ENCODE measurements at regions not wholly inside any gene's neighbourhood (a gene's known extent, or its start where the extent isn't known, plus 50 kb on each side); places are given as distances from the start of the nearest gene placed in this dataset.

DNA sequence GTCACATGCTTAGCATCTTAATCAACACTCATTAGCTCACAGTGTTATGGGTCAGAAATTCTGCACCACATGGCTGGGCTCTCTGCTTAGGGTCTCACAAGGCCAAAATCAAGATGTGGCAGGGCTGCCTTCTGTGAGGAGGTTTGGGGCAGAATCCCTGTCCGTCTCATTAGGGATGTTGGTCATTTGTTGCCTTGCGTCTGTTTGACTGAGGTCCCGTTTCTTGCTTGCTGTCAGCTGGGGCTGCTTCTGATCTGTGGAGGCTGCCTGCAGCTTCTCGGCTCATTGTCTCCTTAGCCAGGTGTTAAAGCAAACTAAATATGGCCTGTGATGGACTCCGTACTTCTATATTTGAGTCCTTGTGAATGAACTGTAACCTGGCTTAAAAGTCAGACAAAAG, 146.5 kb downstream of the NDUFA10 start:
- TF ChIP-seq GATA3 (IDR thresholded peaks at IDR 0.05; ENCODE audit: low read depth, low read length) = no peak
- no peak for TF ChIP-seq GATA2 (IDR thresholded peaks at IDR 0.05; ENCODE audit: low read depth, low read length)

DNA sequence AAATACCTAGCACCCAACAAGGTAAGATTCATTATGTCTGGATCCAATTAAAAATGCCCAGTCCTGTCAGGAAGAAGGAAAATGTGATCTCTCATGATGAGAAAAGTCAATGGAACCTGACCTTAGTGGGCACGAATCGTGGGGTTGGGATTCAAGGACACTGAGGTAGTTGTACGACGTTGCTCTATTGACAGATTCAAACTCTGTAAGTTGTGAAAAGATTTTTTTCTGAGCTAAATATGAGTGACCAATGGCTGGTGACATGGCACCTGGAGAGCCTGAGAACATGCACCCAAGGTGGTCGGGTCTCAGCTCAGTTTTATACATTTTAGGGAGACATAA, 148.2 kb downstream of the NDUFA10 start:
- TF ChIP-seq GATA3 (IDR thresholded peaks at IDR 0.05; ENCODE audit: low read depth, low read length) (no peak), GATA2 (IDR thresholded peaks at IDR 0.05; ENCODE audit: low read depth, low read length) (no peak)

DNA sequence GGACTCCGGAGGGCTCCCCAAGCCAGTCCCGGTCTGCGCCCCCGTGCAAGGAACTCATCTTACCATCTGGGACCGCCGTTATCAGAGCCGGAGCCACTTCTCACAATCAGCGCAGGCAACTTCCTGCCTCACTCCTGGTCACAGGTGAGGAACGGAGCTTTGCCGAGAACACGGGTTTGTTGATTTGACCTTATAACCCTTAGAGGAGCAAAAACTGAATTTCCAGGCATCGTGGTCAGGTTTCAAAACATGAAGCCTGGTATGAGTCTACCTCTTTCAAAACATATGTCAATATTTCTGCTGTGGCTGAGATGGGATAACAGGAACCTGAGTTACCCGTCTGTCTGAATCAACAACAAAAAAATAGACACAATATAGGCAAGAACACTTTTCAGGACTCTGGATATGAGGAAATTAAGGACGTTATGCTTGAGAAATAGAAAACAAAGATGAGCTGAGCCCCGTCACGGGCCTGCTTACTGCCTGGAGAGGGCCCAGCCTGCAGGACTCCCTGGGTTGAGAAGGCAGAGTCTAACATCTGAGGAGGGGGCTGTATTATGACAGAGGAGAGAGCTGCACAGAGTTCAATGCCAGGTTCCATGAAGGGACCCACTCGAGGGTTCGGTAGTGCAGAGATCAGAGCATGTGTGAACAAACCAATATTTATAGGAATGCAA, 148.7 kb downstream of the NDUFA10 start:
- TF ChIP-seq GATA2 (IDR thresholded peaks at IDR 0.05; ENCODE audit: low read depth, low read length) = no peak
- no peak for TF ChIP-seq GATA3 (IDR thresholded peaks at IDR 0.05; ENCODE audit: low read depth, low read length)

DNA sequence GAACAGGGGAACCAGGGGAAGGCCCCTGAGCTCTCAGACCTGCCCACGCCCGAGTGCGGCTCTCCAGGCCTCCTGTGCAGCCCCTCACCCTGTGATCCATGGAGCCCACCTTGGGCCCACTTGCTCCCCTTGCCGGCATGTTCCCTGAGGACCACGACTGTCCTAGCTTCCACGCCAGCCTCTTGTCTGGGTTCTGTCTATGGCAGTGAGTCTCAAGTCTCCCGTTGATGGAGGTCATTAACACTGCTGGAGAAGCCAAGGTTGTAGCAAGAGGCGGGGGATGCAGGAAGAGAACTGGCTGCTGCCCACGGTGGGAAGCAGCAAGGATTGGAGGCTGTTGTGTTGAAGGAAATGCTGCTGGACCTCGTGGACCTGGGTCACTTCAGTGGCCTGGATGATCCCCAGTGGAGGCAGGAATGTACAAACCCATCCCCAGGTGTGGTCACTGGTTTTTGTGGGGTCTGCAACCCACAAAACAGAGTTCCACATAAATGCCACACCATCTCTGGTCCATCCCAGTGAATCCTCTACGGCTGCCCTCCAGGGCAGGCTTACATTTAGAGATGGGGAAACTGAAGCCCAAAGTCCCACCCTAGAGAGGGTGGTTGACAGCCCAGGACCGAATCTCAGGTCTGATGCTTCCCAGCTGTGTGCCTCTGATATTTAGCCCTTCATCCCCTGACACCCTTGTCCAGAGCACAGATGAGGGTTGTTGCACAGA, 150.3 kb downstream of the NDUFA10 start:
- TF ChIP-seq GATA2 (IDR thresholded peaks at IDR 0.05; ENCODE audit: low read depth, low read length) = no peak
- no peak for TF ChIP-seq GATA3 (IDR thresholded peaks at IDR 0.05; ENCODE audit: low read depth, low read length)

DNA sequence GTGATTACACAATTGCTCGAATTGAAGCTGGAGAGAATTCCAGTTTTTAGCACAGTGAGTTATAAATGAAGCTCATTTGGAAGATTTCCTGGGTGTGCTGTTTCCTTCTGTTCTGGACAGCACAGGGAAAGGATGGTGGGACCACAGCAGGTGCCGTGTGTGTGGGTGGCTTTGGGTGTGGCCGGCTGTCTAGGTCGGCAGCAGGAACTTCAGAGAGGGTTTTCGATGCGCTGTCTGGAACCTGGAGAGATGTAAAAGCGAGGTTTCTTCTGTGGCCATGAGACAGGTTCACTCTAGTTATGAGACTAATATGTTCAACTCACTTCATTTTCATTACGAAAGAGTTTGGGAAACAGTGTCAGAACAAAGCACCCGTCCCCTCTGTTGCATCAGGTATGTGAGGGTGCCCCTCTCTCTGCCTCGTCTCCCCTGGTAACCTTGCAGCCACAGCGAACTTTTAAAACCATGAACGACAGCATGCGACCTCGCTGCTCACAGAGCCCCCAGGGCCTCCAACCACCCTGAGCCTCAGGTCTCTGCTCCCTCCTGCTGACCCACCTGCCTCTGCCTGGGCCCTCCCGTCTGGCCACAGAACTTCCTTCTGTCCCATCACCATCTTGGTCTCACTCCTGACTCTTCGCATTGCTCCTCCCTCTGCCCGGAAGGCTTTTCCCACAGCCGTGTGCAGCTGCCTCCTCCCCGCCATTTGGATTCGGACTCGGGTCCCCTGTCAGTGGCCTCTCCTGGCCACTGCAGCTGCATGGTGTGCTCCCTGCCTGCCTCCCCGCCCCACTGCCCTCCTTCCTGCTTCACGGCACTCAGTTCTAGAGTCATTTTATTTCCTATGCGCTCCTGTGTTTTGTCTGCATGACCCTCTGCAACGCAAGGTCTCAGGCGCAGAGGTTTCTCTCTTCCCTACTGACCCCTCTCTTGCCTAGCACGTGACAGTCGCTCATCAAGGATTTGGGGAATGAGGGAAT, 151.2 kb downstream of the NDUFA10 start:
- no peak for TF ChIP-seq GATA3 (IDR thresholded peaks at IDR 0.05; ENCODE audit: low read depth, low read length)
- TF ChIP-seq GATA2 (IDR thresholded peaks at IDR 0.05; ENCODE audit: low read depth, low read length) = no peak

DNA sequence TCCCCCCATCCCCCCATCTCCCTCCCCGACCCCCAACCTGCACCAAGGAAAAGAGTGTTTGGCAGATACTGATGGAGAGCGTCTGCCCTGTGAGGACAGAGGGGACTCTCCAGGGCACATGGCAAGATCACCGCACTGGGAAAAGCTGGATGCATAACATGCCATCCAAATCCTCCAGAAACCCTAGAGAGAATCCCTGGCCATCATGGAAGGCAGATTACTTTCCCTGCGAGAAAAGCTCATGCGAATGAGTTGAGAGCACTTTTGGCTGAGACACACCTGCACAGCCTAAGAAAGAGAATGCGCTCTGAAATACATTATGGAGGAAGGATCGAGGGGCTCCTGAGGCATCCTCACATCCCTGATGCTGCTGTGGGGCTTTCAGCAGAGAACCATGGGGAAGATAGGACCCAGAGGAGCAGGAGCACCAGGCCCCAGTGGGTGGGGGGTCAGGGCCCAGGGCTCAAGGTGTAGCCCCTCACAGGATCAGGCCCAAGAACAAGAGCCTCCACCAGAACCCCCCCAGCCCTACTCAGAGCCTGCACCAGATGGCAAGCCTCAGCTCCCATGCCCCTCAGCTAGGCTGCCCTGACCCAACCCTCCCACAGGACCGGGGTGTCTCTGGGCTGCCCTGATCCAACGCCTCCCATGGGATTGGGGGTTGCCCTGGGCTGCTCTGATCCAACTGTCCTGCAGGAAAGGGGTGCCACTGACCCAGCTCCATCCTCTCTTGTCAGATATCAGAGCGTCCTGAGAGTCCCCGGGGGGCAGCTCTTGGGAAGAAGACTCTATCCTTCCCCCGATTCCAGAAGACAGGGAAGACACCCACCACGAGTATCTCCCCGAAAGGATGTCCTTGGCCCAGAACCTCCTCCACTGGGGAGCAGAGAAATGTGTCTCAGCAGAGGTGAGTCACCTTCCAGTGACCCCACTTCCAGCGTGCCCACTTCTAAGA, 153.4 kb downstream of the NDUFA10 start:
- TF ChIP-seq GATA2 (IDR thresholded peaks at IDR 0.05; ENCODE audit: low read depth, low read length) = no peak
- no peak for TF ChIP-seq GATA3 (IDR thresholded peaks at IDR 0.05; ENCODE audit: low read depth, low read length)

DNA sequence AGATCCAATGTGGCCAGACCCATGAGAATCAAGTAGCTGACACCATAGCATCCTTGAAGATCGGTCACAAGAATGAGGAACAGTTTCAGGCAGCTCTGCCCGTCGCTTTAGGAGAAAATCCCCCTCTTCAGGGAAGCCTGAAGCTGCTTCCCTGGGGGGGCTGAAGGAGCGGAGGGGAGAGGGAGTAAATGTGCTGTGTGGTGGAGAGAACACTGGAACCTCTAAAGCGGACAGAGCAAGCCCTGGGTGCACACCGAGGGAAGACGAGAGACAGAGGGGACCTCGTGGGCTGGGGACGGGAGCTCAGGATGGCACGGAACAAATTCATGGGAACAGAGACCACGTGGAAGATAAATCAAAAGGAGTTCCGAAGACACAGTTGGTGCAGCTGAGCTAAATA, 154.3 kb downstream of the NDUFA10 start:
- TF ChIP-seq GATA2 (IDR thresholded peaks at IDR 0.05; ENCODE audit: low read depth, low read length) (no peak), GATA3 (IDR thresholded peaks at IDR 0.05; ENCODE audit: low read depth, low read length) (no peak)

DNA sequence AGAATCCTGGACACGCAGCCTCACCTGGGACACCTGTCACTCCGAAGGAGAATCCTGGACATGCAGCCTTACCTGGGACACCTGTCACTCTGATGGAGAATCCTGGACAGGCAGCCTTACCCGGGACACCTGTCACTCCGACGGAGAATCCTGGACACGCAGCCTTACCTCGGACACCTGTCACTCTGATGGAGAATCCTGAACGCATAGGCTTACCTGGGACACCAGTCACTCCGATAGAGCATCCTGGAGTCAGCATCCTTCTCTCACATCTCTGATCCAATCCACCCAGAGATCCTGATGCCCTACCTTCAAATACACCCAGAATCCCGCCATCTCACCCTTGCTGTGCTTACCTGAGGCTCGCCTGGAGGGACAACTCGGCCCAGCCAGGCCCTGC, 154.9 kb downstream of the NDUFA10 start:
- TF ChIP-seq GATA3 (IDR thresholded peaks at IDR 0.05; ENCODE audit: low read depth, low read length) (no peak), GATA2 (IDR thresholded peaks at IDR 0.05; ENCODE audit: low read depth, low read length) (no peak)

DNA sequence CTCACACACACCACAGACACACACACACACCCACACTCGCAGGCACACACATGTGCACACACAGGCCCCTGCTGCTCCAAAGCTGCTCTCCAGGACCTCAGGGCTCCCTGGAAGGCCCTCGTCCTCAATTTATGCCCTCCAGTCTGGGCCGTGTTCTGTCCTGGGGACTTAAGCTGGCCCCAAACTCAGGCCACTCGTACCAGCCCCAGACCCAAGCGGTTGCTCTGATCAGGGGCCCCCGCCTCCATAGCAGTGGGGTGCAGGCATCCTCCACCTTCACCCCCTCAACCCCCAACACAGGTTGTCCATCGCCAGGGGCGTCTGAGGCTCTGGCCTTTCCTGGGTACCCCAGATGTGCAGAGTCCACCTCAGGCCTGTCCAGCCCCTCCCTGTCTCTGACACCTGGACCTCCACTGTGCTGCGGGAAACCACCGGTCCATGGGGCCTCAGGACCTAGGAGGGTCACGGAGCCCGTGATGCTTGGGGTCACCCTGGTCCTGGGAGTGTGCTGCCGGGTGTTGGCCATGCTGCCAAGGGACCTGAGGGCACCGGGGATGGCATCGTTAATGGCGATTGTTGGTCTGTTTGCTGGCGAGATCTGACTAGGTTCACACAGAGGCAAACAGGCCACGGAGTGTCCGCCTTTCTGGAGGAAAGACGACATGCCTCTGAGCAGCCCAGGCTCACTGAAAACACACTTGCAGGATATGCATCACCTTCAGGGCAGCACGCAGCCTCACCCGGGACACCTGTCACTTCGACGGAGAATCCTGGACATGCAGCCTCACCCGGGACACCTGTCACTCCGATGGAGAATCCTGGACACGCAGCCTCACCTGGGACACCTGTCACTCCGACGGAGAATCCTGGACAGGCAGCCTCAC, 155.6 kb downstream of the NDUFA10 start:
- TF ChIP-seq GATA2 (IDR thresholded peaks at IDR 0.05; ENCODE audit: low read depth, low read length) = no peak
- no peak for TF ChIP-seq GATA3 (IDR thresholded peaks at IDR 0.05; ENCODE audit: low read depth, low read length)

DNA sequence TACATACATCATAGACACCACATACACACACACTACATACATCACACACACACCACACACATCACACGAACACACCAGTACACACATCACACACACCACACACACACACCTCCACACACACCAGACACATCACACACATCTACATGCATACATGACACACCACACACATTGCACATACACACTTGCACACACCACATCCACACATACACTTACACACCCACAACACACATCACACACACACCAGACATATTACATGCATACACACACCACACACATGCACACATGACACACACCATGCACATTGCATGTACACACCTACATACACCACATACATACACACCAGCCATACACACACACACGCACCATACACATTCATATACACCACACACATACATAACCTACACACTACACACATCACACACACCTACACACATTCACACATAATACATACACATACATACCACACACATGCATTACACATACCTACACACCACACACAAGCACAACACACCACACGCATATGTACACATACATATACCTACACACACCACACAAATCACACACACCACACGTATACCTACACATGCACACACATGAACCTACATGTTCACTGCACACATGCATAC, 156.5 kb downstream of the NDUFA10 start:
- TF ChIP-seq GATA3 (IDR thresholded peaks at IDR 0.05; ENCODE audit: low read depth, low read length) (no peak), GATA2 (IDR thresholded peaks at IDR 0.05; ENCODE audit: low read depth, low read length) (no peak)

DNA sequence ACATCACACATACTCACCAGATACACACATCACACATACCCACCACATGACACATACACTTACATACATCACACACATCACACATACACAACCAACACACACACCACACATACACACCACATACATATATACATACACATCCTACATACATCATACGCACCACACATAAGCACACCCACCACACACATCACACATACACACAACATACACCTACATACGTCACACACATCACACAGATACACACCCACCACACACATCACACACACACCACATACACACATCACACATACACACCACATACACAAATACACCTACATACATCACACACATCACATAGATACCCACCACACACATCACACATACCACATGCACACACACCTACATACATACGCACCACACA, 158.4 kb downstream of the NDUFA10 start:
- no peak for TF ChIP-seq GATA3 (IDR thresholded peaks at IDR 0.05; ENCODE audit: low read depth, low read length)
- TF ChIP-seq GATA2 (IDR thresholded peaks at IDR 0.05; ENCODE audit: low read depth, low read length) = no peak

DNA sequence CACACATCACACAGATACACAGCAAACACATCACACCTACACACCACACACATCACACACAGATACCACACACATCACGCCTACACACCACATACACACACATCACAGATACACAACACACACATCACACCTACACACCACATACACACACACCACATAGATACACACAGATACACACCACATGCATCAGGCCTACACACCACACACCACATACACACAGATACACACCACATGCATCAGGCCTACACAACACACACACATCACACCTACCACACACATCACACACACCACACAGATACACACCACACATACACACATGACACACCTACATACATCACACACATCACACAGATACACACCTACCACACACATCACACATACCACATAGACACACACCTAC, 158.8 kb downstream of the NDUFA10 start:
- TF ChIP-seq GATA3 (IDR thresholded peaks at IDR 0.05; ENCODE audit: low read depth, low read length) (no peak), GATA2 (IDR thresholded peaks at IDR 0.05; ENCODE audit: low read depth, low read length) (no peak)

Measured in SH-SY5Y (cell line).